GM06990 (cell line): ENCODE measurements at regions not wholly inside any gene's neighbourhood (a gene's known extent, or its start where the extent isn't known, plus 50 kb on each side); places are given as distances from the start of the nearest gene placed in this dataset.

ENCODE experiments used
- DNase-seq: peaks from one replicate; pipeline ENCODE4 v3.0.0-alpha.2; 2011; ENCODE audit not compliant: insufficient read length; ENCODE audit errors: extremely low read depth
- H3K27me3 ChIP-seq: replicated peaks from 2 replicates; pipeline ENCODE4 v1.6.0; 2011; ENCODE audit warnings: low read length; ENCODE audit not compliant: control insufficient read depth, insufficient read depth
- H3K36me3 ChIP-seq: 2 replicates; pipeline ENCODE4 v1.5.1; 2011; ENCODE audit warnings: low read length; ENCODE audit not compliant: control insufficient read depth, insufficient read depth
- H3K4me3 ChIP-seq: replicated peaks from 2 replicates; pipeline ENCODE4 v1.5.1; 2011; ENCODE audit warnings: low read depth, mild to moderate bottlenecking, control low read depth, low read length
- CTCF ChIP-seq: IDR thresholded peaks from 2 replicates; pipeline ENCODE4 v1.5.1; 2011; ENCODE audit warnings: low read length, control low read depth, mild to moderate bottlenecking, inconsistent platforms; ENCODE audit not compliant: insufficient read depth, poor library complexity, severe bottlenecking

GRCh38 chr1:2920421-2921015 is 100.7 kb upstream of the ACTRT2 start:
- Histone ChIP-seq H3K36me3 (no peaks in the 10 kb centered on the region), H3K4me3 (no peak overlapping the region), H3K27me3 (no peaks in the 10 kb centered on the region)
- DNase-seq: no peak
- no peak for TF ChIP-seq CTCF

GRCh38 chr1:2921970-2922686 is 99.1 kb upstream of the ACTRT2 start:
- no peaks in the 10 kb centered on the region for H3K27me3 ChIP-seq
- DNase-seq: peak; percentile 25
- peak; percentile 63 for TF ChIP-seq CTCF
- no peaks in the 10 kb centered on the region for H3K36me3 ChIP-seq
- no peak overlapping the region for H3K4me3 ChIP-seq

DNA sequence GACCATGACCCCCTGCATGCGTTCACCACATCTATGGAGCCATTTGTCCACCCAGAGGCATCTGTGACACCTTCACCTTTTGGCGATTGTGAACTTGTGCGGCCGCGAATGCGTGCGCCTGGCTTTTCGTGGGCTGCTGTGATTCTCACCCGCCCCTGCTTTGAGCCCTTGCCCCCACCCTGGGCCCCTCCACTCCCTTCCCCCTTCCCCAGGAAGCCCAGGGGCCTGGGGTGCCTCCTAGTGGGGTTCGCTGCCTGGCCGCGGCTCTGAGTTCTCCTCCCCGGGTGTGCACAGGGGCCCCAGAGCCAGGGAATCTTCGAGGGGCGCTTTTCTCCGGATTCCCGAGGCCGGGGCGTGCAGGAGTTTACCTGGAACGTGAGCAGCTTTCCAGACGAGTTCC is 97.9 kb upstream of the ACTRT2 start:
- Histone ChIP-seq H3K4me3 (no peak overlapping the region), H3K36me3 (no peaks in the 10 kb centered on the region), H3K27me3 (no peaks in the 10 kb centered on the region)
- TF ChIP-seq CTCF: no peak
- DNase-seq: no peak

- TF ChIP-seq CTCF: no peak
- Histone ChIP-seq H3K36me3 (no peaks in the 10 kb centered on the region), H3K4me3 (no peak overlapping the region), H3K27me3 (no peaks in the 10 kb centered on the region)
- no peak for DNase-seq
Measured at GRCh38 chr1:2925291-2925690, 96.0 kb upstream of the ACTRT2 start.

GRCh38 chr1:2925918-2926317 is 95.3 kb upstream of the ACTRT2 start:
- DNase-seq: no peak
- Histone ChIP-seq H3K27me3 (no peaks in the 10 kb centered on the region), H3K4me3 (no peak overlapping the region), H3K36me3 (no peaks in the 10 kb centered on the region)
- TF ChIP-seq CTCF: no peak
